HL-60 (cell line): ENCODE measurements at regions not wholly inside any gene's neighbourhood (a gene's known extent, or its start where the extent isn't known, plus 50 kb on each side); places are given as distances from the start of the nearest gene placed in this dataset.

Experiments used
- CTCF ChIP-seq: IDR thresholded peaks from one replicate; pipeline ENCODE4 v1.5.1; 2011; ENCODE audit warnings: low read length, control low read depth, inconsistent platforms; ENCODE audit not compliant: insufficient read depth
- GABPA ChIP-seq: IDR thresholded peaks from 2 replicates; pipeline ENCODE4 v1.6.1; 2012; ENCODE audit warnings: low read depth
- POLR2AphosphoS5 ChIP-seq: IDR thresholded peaks from 2 replicates; pipeline ENCODE4 v1.6.1; 2012; ENCODE audit warnings: low read depth
- SPI1 ChIP-seq: IDR thresholded peaks from 2 replicates; pipeline ENCODE4 v1.6.1; 2012; ENCODE audit warnings: low read depth, mild to moderate bottlenecking, borderline replicate concordance

DNA sequence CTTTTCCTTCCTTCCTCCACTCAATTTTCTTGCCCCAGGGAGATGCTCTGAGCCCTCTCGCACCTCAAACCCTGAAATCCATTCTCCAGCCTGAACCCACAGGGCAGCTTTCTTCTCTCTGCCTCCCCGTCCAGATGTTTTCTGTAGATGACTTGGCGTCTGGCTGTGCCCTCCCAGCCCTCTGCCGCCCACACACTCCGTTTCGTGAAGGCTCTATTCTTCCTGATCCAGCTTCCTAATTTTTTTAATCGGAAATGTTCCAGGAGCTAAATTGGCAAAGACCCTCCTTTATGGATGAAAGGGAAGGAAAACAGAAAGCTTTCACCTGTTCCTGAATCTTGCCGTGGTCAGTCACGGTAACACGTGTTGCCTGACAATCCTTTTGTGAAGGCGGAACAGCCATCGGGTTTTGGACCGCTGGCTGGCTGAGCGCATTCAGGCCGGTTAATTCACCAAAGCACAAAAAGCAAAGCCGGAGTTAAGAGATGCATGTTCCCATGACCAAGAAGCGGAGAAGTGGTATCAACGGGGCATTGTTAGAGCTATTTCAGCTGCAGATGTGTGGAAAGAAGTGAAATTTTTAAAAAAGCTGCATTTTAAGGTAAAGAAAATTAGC lies 70.2 kb upstream of the FBRSL1 start:
- TF ChIP-seq CTCF (no peak), POLR2AphosphoS5 (no peak), SPI1 (no peak), GABPA (no peak)
